Activated gamma-delta T cell treated with Interleukin-2 at 50 U/mL for 16 hours (primary cell): ENCODE measurements at regions not wholly inside any gene's neighbourhood (a gene's known extent, or its start where the extent isn't known, plus 50 kb on each side); places are given as distances from the start of the nearest gene placed in this dataset.
"Not testable (repeated sequence)": the region's sequence is repeated elsewhere in the genome, so short reads cannot be mapped to it uniquely, and the experiment has no call there.

Experiments used
- DNase-seq: peaks from one replicate; pipeline ENCODE4 v3.0.0-alpha.2; 2020

GRCh38 chr14:105928171-105929111 lies 402.1 kb downstream of the TMEM121 start:
- not testable (repeated sequence) for DNase-seq

GRCh38 chr14:105929327-105930081 lies 403.1 kb downstream of the TMEM121 start:
- no peak for DNase-seq

- DNase-seq = no peak
Measured at GRCh38 chr14:105930572-105930971, 404.2 kb downstream of the TMEM121 start.

GRCh38 chr14:105931808-105932483 lies 405.6 kb downstream of the TMEM121 start:
- no peak for DNase-seq

- no peak for DNase-seq
Measured at GRCh38 chr14:105933238-105933637, 406.9 kb downstream of the TMEM121 start.

- DNase-seq = no peak
Measured at GRCh38 chr14:105935384-105935783, 409.0 kb downstream of the TMEM121 start.

GRCh38 chr14:105937253-105938054 lies 411.1 kb downstream of the TMEM121 start:
- DNase-seq = no peak

- no peak for DNase-seq
Measured at GRCh38 chr14:105938055-105938863, 411.9 kb downstream of the TMEM121 start.

GRCh38 chr14:105938959-105939358 lies 412.6 kb downstream of the TMEM121 start:
- no peak for DNase-seq

GRCh38 chr14:105939810-105940508 lies 413.6 kb downstream of the TMEM121 start:
- DNase-seq = no peak

- DNase-seq = no peak
Measured at GRCh38 chr14:105940534-105941225, 414.3 kb downstream of the TMEM121 start.

- DNase-seq = no peak
Measured at GRCh38 chr14:105941226-105942166, 415.1 kb downstream of the TMEM121 start.

GRCh38 chr14:105942725-105943124 lies 416.3 kb downstream of the TMEM121 start:
- DNase-seq = not testable (repeated sequence)

GRCh38 chr14:105943973-105944602 lies 417.7 kb downstream of the TMEM121 start:
- no peak for DNase-seq

GRCh38 chr14:105944632-105945610 lies 418.5 kb downstream of the TMEM121 start:
- peak; percentile 78 for DNase-seq

GRCh38 chr14:105945896-105946295 lies 419.5 kb downstream of the TMEM121 start:
- DNase-seq = no peak

GRCh38 chr14:105947599-105947998 lies 421.2 kb downstream of the TMEM121 start:
- DNase-seq = no peak
